HS-27A (cell line): ENCODE measurements at regions not wholly inside any gene's neighbourhood (a gene's known extent, or its start where the extent isn't known, plus 50 kb on each side); places are given as distances from the start of the nearest gene placed in this dataset.

ENCODE experiments used
- DNase-seq: peaks from one replicate; pipeline ENCODE4 v3.0.0-alpha.2; 2012; ENCODE audit warnings: low read depth, missing footprints

DNA sequence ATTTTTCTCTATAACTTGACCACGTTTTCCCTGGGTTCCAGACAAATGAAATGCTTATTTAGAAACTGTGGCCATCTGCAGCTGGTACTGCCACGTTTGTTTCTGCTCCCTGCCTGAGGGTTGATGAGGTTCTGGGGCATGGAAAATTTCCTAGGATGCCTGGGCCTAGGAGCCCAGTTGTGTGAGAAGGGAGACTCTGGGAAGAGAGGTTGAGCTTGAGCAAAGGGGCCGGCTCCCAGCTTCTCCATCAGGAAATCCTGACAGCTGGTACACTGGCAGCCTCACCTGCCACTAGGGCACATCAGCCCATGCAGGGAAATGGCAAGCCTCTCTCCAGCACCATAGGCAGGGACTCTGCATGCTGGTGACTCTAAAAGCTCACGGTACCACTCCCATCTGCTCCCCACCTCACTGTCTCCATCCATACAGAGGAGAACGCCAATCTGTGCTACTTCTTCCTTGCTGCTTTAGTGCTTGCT lies 165.4 kb upstream of the PPP2R3A start:
- DNase-seq: no peak

DNA sequence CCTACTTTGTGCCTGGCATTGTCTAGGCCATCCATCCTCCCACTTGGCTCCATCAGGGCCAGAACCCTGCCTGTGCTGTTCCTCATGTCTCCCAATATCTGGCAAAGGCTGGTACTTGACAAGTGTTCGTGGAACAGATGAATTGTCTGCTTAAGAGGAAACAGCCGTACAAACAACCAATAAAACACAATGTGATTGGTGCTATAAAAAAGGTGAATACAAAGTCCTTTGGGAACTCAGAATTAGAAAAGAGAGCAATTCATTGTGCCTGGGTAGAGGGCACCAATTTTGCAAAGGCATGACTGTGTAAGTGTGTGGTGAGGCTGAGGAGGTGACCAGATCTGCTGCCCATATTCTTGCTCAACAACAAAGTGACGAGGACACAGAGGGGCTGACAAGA lies 164.5 kb upstream of the PPP2R3A start:
- no peak for DNase-seq

DNA sequence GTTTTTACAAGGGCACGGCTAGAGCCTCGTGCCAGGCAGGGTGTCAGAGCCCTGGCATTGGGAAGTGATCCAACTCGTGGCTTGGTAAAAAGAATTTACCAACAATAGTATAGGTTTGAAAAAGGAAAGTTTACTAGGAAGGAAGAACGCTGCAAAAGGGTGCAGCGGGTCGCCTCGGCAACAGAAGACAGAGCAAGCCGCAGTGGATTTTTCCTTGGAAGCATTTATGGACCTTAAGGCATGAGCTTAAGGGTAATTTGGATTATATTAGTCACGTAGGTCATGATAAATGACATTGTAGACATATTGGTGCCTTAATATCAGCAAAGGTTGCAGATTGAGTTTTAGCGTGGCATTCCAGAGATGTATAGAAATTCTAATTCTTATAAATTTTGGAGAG lies 163.4 kb upstream of the PPP2R3A start:
- no peak for DNase-seq

DNA sequence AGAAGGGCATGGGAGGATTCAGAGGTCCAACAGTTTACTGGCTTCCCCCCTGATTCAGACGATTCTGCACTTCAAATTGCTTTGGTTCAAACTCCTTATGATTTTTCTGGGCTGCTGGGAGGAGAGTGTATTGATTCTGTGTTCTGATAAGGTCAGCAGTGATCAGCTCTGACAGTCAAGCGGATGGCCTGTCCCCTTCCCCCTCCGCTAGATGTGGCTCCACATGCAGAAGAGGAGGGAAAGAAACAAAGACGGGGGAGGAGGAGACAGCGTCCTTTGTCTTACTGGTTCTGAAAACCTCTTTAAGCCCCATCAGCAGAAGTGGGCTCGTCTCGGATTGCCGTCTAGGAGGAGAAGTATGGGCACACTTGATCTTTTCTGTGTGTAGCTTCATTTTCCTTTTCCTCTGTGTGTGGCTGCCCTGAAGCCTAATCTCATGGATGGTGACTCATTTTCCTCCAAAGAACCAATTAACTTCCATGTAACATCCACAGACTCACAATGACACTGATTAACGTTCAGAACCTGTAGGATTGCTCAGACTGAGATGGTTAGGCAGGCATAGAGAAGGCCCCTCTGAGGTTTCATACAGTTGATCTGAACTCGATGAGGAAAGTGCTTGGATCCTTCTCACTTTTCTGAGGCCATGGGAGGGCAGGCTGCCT lies 162.4 kb upstream of the PPP2R3A start:
- DNase-seq: no peak

DNA sequence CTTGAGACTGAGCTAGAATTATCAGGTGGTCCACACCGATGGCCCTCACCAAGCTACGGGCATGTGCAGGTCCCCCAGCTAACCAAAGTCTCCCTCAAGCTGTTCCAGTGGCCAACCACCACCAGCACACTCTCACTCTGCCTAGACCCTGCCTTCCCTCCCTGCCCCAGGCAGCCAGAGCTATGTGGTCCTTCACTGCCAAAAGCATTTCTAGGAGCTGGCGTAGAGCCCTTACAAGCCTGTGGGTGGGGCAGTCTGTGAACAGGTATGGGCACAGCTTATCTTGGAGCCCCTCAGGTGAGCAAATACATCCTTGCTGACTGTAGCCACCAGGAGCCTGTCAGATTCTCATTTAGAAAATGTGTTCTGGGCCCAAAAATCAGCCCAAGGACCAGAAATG lies 159.8 kb upstream of the PPP2R3A start:
- DNase-seq: no peak

GRCh38 chr3:135806317-135806716 lies 159.2 kb upstream of the PPP2R3A start:
- no peak for DNase-seq

- no peak for DNase-seq
These were observed 157.6 kb upstream of the PPP2R3A start for GRCh38 chr3:135807879-135808278.

DNA sequence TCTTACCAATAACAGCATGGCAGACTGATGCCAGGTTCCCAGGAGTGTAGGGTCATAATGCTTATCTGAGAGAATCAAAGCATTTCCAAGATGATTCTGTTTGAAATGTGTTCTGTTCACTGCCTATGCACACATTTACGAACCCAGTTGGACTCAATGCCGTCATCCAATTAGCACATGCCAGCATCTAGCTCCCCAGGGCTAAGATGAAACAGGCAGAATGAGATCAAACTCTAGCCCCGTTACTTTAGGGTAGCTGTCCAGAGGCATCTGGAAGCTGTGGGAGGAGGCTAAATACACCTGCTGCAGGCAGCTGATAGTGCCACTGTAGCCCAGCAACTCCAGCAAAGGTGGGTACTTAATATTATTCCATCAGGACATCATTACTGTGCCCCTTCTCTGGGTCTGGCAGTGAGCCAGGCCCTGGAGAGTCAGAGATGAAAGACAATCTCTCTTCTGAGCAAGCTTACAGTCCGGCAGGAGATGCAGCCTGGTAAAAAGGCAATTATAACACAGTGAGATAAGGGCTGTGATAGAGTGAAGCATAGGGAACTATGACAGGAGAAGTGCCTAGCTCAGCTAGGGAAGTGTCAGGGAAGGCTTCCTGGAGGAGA lies 156.4 kb upstream of the PPP2R3A start:
- DNase-seq: no peak

DNA sequence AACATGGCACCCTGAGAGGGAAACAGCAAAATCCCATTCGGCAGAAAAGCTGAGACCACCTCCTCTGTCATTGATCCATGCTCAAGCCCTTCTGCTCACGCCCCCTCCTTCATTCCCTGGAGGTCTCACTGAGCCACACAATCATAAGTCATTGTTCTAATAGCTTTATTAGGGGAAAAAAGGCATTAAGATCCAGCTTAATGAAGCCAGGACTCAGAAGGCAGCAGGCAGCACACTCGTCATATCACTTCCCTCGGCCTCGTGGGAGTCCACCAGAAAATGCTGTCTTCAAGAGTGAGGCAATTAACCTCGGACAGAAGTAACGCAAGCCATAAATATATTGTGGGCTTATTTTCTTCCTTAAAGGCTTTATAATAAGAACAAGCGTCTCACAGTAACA lies 153.9 kb upstream of the PPP2R3A start:
- DNase-seq: no peak

DNA sequence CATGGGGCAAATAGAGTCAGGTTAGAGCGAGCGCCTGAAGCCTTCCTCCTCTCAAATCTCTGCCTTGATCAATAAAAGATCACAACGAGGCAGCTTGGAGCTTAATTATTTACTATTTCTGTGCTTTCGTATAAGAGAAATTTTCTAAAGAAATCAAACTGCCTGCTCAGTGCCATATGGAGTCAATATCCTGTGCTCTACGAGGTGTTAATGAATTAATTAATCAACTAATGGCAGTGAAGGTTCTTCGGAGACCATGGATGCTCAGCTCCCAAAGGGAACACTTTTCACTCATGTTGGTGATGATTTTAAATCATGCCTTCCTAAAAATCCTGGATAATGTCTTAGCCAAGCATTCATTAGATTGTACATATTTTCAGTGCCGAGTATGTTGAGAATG lies 153.5 kb upstream of the PPP2R3A start:
- no peak for DNase-seq

- no peak for DNase-seq
These were observed 131.1 kb upstream of the PPP2R3A start for GRCh38 chr3:135834465-135834864.

- DNase-seq: no peak
These were observed 127.4 kb upstream of the PPP2R3A start for GRCh38 chr3:135837977-135838631.

GRCh38 chr3:135840436-135840835 lies 125.1 kb upstream of the PPP2R3A start:
- no peak for DNase-seq

DNA sequence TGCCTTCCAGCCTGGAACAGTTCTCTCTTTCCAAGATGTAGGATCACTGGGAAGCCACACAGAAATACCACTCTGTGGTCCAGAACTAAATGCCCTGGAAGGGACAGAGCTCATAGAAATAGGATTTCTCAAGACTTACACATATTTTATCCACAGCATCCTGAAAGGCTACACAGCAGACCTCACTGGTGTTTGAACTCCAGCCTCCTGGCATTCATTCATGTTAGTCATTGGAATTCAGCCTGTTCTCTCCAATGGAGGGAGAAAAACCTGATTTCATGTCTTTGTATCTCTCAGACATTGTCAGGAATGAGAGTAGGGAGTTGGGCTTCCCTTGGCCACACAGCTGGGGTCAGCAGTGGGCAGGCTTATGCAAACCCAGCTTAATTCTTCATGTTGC lies 121.1 kb upstream of the PPP2R3A start:
- no peak for DNase-seq

DNA sequence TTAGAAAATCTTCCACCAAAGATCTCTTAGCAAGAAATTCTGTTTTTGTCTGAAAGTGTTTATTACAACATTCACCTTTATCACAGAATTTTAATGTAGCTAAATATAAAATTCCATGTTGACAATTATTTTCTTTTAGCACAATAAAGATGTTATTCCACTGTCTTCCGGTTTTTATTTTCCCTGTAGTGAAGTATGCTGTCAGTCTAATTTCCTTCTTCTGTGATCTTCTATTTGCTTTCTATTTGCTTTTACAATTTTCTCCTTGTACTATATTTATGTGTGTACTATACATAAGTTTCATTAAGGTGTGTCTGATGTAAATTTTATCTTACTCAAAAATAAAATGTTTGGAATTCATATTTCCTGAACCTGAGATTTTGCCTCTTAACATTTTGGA lies 117.5 kb upstream of the PPP2R3A start:
- DNase-seq: no peak

GRCh38 chr3:135849827-135850226 lies 115.7 kb upstream of the PPP2R3A start:
- DNase-seq: no peak

GRCh38 chr3:135851201-135852081 lies 114.1 kb upstream of the PPP2R3A start:
- DNase-seq: no peak

GRCh38 chr3:135853981-135854380 lies 111.5 kb upstream of the PPP2R3A start:
- DNase-seq: no peak

DNA sequence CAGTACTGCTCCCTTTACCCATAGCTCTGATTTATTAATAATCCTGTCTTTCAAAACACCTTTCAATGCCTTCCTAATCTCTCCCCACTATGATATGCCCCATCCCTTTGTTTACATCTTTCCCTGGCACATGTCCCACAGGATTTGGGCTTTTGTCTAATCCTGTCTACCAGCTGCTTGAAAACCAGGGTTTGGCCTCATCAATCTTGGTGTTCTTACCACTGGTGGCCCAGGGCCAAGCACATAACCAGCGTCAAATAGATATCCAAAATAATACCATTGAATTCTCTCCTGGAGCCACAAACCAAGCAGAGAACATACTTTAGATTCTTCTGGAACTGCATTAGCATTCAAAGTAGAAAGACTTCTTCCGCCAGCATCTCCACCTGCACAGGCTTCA lies 104.8 kb upstream of the PPP2R3A start:
- DNase-seq: no peak

- no peak for DNase-seq
These were observed 103.2 kb upstream of the PPP2R3A start for GRCh38 chr3:135862361-135862760.

DNA sequence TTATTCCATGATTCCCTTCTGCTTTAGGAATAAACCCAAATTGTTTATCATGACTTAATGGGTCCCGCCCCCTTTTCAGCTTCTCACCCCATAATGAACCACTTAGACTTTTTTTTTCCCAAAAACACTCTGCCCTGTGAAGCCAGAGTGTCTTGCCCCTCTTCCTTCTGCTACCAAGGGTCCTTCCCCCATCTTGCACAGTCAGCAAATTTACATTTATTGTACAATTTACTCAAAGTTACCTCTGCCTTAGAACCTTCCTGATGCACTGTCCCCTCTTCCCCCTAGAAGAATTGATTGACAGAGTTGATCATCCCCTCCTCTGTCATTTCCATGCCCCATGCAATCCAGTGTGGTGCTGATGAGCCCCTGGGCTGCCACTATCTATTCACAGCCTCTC lies 101.5 kb upstream of the PPP2R3A start:
- no peak for DNase-seq

- DNase-seq: no peak
These were observed 100.4 kb upstream of the PPP2R3A start for GRCh38 chr3:135865085-135865484.

GRCh38 chr3:135865553-135865952 lies 100.0 kb upstream of the PPP2R3A start:
- DNase-seq: no peak
